HEK293T (cell line): ENCODE measurements at regions not wholly inside any gene's neighbourhood (a gene's known extent, or its start where the extent isn't known, plus 50 kb on each side); places are given as distances from the start of the nearest gene placed in this dataset.

ENCODE experiments used
- CTCF ChIA-PET: fragments of 350-600 bp; formaldehyde crosslinking; extraction: SDS; loops from one replicate; lab custom pipeline; 2021; ENCODE audit warnings: antibody characterized with exemption, inconsistent platforms; lab: Yijun Ruan, JAX
- POLR2A ChIA-PET: fragments of 350-600 bp; formaldehyde crosslinking; extraction: SDS; loops from one replicate; lab custom pipeline; 2020; ENCODE audit warnings: antibody characterized with exemption, inconsistent platforms; lab: Yijun Ruan, JAX
- DNase-seq: peaks from one replicate; pipeline ENCODE4 v3.0.0; 2012; ENCODE audit warnings: mixed read lengths; ENCODE audit errors: extremely low spot score
- ARNT ChIP-seq: fragments of 450-650 bp; IDR thresholded peaks from 2 replicates; pipeline ENCODE4 v1.6.1; 2017; ENCODE audit warnings: mild to moderate bottlenecking
- BHLHE40 ChIP-seq: fragments of 450-650 bp; IDR thresholded peaks from 2 replicates; pipeline ENCODE4 v1.6.1; 2016; ENCODE audit warnings: mild to moderate bottlenecking, moderate library complexity, borderline replicate concordance
- CTBP1 ChIP-seq: fragments of 450-650 bp; IDR thresholded peaks from 2 replicates; pipeline ENCODE4 v1.6.1; 2016; ENCODE audit warnings: borderline replicate concordance
- ELF4 ChIP-seq: fragments of 450-650 bp; IDR thresholded peaks from 2 replicates; pipeline ENCODE4 v1.6.1; 2017; ENCODE audit warnings: antibody characterized with exemption
- FOXA1 ChIP-seq: fragments of 450-650 bp; IDR thresholded peaks from 2 replicates; pipeline ENCODE4 v1.6.1; 2016; ENCODE audit warnings: mild to moderate bottlenecking
- FOXK2 ChIP-seq: fragments of 450-650 bp; IDR thresholded peaks from 2 replicates; pipeline ENCODE4 v1.6.1; 2016; ENCODE audit warnings: mild to moderate bottlenecking
- FOXM1 ChIP-seq: fragments of 450-650 bp; IDR thresholded peaks from 2 replicates; pipeline ENCODE4 v1.6.1; 2017; ENCODE audit warnings: mild to moderate bottlenecking, borderline replicate concordance
- HDGF ChIP-seq: fragments of 450-650 bp; IDR thresholded peaks from 2 replicates; pipeline ENCODE4 v1.6.1; 2017; ENCODE audit warnings: antibody characterized with exemption, borderline replicate concordance
- L3MBTL2 ChIP-seq: fragments of 450-650 bp; conservative IDR thresholded peaks from 2 replicates; pipeline ENCODE4 v1.6.1; 2016; ENCODE audit warnings: mild to moderate bottlenecking
- LEF1 ChIP-seq: fragments of 450-650 bp; IDR thresholded peaks from 2 replicates; pipeline ENCODE4 v1.6.1; 2017; ENCODE audit warnings: mild to moderate bottlenecking, borderline replicate concordance
- NFRKB ChIP-seq: fragments of 450-650 bp; IDR thresholded peaks from 2 replicates; pipeline ENCODE4 v1.6.1; 2016; ENCODE audit warnings: mild to moderate bottlenecking, moderate library complexity
- PKNOX1 ChIP-seq: fragments of 450-650 bp; IDR thresholded peaks from 2 replicates; pipeline ENCODE4 v1.6.1; 2016
- SP1 ChIP-seq: fragments of 450-650 bp; IDR thresholded peaks from 2 replicates; pipeline ENCODE4 v1.6.1; 2017
- SUZ12 ChIP-seq: fragments of 450-650 bp; IDR thresholded peaks from 2 replicates; pipeline ENCODE4 v1.6.1; 2016; ENCODE audit warnings: mild to moderate bottlenecking
- TARDBP ChIP-seq: fragments of 450-650 bp; IDR thresholded peaks from 2 replicates; pipeline ENCODE4 v1.6.1; 2016
- ZNF384 ChIP-seq: fragments of 450-650 bp; IDR thresholded peaks from 2 replicates; pipeline ENCODE4 v1.6.1; 2016

GRCh38 chr2:107711941-107712340, 114.8 kb upstream of the RGPD4 start:
- ChIA-PET CTCF (no interaction called here), POLR2A (no interaction called here)
- TF ChIP-seq ELF4 (no peak), HDGF (no peak)
- no peak for DNase-seq

DNA sequence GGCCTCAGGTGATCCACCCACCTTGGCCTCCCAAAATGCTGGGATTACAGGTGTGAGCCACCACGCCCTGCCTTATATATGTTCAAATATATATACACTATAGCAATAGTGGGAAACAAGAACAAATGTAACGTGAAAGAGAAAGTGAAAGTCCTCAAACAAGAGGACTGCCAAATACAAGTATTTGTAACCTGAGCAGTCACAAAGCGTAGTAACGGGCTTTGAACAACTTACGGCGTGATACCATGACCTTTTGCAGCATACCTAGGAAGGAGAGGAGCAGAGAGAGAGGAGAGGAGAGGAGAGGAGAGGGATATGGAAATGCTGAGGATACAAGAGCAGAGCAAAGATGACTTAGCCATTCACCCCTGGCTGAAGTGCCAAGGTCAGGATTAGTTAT, 113.8 kb upstream of the RGPD4 start:
- POLR2A ChIA-PET = no interaction called here
- DNase-seq = no peak
- CTCF ChIA-PET = no interaction called here
- no peak for TF ChIP-seq SUZ12
- TF ChIP-seq L3MBTL2 = no peak
- TF ChIP-seq ARNT = no peak

GRCh38 chr2:107717661-107718060, 109.0 kb upstream of the RGPD4 start:
- ChIA-PET POLR2A (no interaction called here), CTCF (no interaction called here)
- no peak for DNase-seq
- TF ChIP-seq NFRKB (no peak), SP1 (no peak), FOXM1 (no peak), ARNT (no peak), SUZ12 (no peak), BHLHE40 (no peak), PKNOX1 (no peak), FOXK2 (no peak), HDGF (no peak), LEF1 (no peak), ELF4 (no peak), L3MBTL2 (no peak), FOXA1 (no peak), ZNF384 (no peak), TARDBP (no peak), CTBP1 (no peak)

DNA sequence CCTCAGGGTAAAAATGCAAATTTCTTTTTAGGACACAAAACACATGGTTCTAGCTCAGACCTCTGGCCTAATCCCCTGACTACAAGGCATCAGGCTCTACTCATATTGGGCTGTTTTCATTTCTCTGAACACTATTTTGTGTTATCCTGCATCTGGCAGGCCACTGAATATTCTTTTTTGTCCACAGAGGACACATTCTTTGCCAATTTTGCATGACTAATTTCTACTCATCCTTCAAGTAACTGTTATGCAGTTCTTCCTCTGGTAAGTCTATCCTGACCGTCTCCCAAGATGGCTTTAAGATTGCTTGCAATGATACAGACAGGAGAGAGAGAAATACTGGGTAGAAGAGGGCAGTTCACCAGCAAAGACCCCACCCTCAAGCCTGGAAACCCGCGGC, 107.6 kb upstream of the RGPD4 start:
- TF ChIP-seq FOXK2 (no peak), HDGF (no peak), ZNF384 (no peak), L3MBTL2 (no peak), SUZ12 (no peak), BHLHE40 (no peak), NFRKB (no peak), FOXA1 (no peak), PKNOX1 (no peak), TARDBP (no peak), FOXM1 (no peak), SP1 (no peak), LEF1 (no peak), ELF4 (no peak), ARNT (no peak), CTBP1 (no peak)
- no peak for DNase-seq
- ChIA-PET POLR2A (no interaction called here), CTCF (no interaction called here)

DNA sequence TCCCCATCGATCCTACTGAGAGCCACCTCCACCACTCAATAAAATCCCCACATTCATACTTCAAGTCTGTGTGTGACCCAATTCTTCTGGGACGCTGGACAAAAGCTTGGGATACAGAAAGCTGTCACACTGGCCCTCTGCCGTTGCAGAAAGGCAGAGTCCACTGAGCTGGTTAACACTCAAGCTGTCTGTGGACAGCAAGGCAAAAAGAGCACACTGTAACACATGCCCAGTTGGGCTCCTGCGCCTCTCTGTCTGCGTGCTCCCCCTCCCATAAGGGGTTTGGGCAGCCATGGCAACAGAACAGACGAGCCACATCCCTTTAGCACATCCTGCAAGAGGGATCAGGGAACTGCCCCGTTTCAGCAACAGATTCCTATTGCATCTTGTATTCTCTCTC, 106.9 kb upstream of the RGPD4 start:
- ChIA-PET CTCF (no interaction called here), POLR2A (no interaction called here)
- DNase-seq = no peak
- TF ChIP-seq SP1 = no peak
- TF ChIP-seq PKNOX1 = no peak
- TF ChIP-seq FOXA1 = no peak
- TF ChIP-seq FOXM1 = no peak
- TF ChIP-seq ZNF384 = no peak
- no peak for TF ChIP-seq CTBP1
- no peak for TF ChIP-seq LEF1
- TF ChIP-seq BHLHE40 = no peak
- TF ChIP-seq L3MBTL2 = no peak
- no peak for TF ChIP-seq TARDBP
- no peak for TF ChIP-seq ARNT
- TF ChIP-seq ELF4 = no peak
- no peak for TF ChIP-seq FOXK2
- TF ChIP-seq HDGF = no peak
- TF ChIP-seq NFRKB = no peak
- TF ChIP-seq SUZ12 = no peak

DNA sequence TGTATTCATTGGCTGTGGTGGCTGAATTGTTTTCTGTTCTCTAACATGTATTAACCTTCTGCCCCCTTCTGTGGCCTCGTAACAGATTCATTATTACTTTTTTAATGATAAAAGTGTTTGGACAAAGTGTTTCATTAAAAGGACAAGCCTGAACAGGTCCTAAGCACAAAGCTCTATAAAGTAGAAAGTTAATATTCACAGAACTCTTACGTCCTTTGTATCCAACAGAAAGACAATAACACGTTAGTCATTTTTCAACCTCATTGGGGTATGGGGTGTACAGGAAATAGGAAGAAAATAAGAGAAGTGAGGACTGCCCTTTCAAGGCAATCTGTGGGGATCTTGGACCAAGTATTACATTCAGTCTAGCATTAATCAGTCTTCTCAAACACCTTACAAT, 105.5 kb upstream of the RGPD4 start:
- DNase-seq = no peak
- ChIA-PET CTCF (no interaction called here), POLR2A (no interaction called here)
- no peak for TF ChIP-seq BHLHE40
- no peak for TF ChIP-seq FOXK2
- no peak for TF ChIP-seq ELF4
- TF ChIP-seq LEF1 = no peak
- TF ChIP-seq ZNF384 = no peak
- no peak for TF ChIP-seq TARDBP
- TF ChIP-seq HDGF = no peak
- no peak for TF ChIP-seq NFRKB
- no peak for TF ChIP-seq FOXA1
- no peak for TF ChIP-seq FOXM1
- TF ChIP-seq SP1 = no peak
- no peak for TF ChIP-seq CTBP1
- TF ChIP-seq L3MBTL2 = no peak
- no peak for TF ChIP-seq PKNOX1
- no peak for TF ChIP-seq SUZ12
- no peak for TF ChIP-seq ARNT
